H1 (cell line): ENCODE measurements at regions not wholly inside any gene's neighbourhood (a gene's known extent, or its start where the extent isn't known, plus 50 kb on each side); places are given as distances from the start of the nearest gene placed in this dataset.

ENCODE experiments used
- CTCF ChIA-PET: fragments of 300-600 bp; sonication (Branson Sonifier 250); formaldehyde crosslinking; loops from one replicate; lab custom pipeline; 2021; ENCODE audit not compliant: partially characterized antibody; lab: Charles Lee
- POLR2A ChIA-PET: fragments of 300-600 bp; sonication (Branson Sonifier 250); formaldehyde crosslinking; loops from one replicate; lab custom pipeline; 2021; ENCODE audit warnings: inconsistent platforms; ENCODE audit not compliant: partially characterized antibody; lab: Charles Lee
- DNase-seq, 2 experiments: peaks; one replicate each; pipeline versions ENCODE4 v3.0.0 to v3.0.0-alpha.2; 2010 to 2022; ENCODE audit warnings: low spot score in 2 of 2, low read depth in 1 of 2, mixed read lengths in 1 of 2
- FAIRE-seq: peaks from 2 replicates; lab custom pipeline; 2011; peaks lifted over from hg19 to GRCh38; lab: Jason Lieb, UNC
- H2AFZ ChIP-seq: 2 replicates; pipeline ENCODE4 v1.8.1; 2012; ENCODE audit warnings: low read length, inconsistent platforms
- H2AK5ac ChIP-seq: 2 replicates; pipeline ENCODE4 v1.6.1; 2013; ENCODE audit warnings: low read depth, low read length
- H2BK120ac ChIP-seq: replicated peaks from 2 replicates; pipeline ENCODE3; 2013; ENCODE audit warnings: low read depth, low read length, inconsistent platforms
- H2BK12ac ChIP-seq: 2 replicates; pipeline ENCODE4 v1.6.1; 2013; ENCODE audit warnings: low read depth, low read length
- H2BK15ac ChIP-seq: 2 replicates; pipeline ENCODE4 v1.6.1; 2013; ENCODE audit warnings: low read length
- H2BK20ac ChIP-seq: 2 replicates; pipeline ENCODE4 v1.6.1; 2013; ENCODE audit warnings: low read length
- H2BK5ac ChIP-seq: 2 replicates; pipeline ENCODE4 v1.6.1; 2013; ENCODE audit warnings: low read depth, low read length
- H3K14ac ChIP-seq: 2 replicates; pipeline ENCODE4 v1.6.1; 2013; ENCODE audit warnings: inconsistent platforms; ENCODE audit not compliant: insufficient read length
- H3K18ac ChIP-seq: 2 replicates; pipeline ENCODE4 v1.6.1; 2013; ENCODE audit warnings: low read length; ENCODE audit errors: extremely low read depth
- H3K23ac ChIP-seq: 2 replicates; pipeline ENCODE4 v1.6.1; 2013; ENCODE audit warnings: inconsistent platforms; ENCODE audit not compliant: insufficient read length
- H3K23me2 ChIP-seq: 2 replicates; pipeline ENCODE4 v1.6.1; 2013; ENCODE audit warnings: low read depth, low read length
- H3K27ac ChIP-seq: 2 replicates; pipeline ENCODE4 v1.6.1; 2011; ENCODE audit warnings: low read depth, low read length, inconsistent platforms
- H3K27me3 ChIP-seq, 4 experiments: replicated peaks in 1 of 4; 1 replicate in 1 of 4; 2 replicates in 3 of 4; pipeline versions ENCODE4 v1.6.1 to v1.8.1; 2011 to 2013; ENCODE audit warnings: low read length in 3 of 4, mild to moderate bottlenecking in 3 of 4, inconsistent platforms in 2 of 4, mixed read lengths in 2 of 4, moderate library complexity in 1 of 4; ENCODE audit not compliant: control insufficient read depth in 3 of 4, insufficient read depth in 3 of 4; ENCODE audit errors: extremely low read depth in 1 of 4
- H3K36me3 ChIP-seq, 4 experiments: 2 replicates each; pipeline versions ENCODE4 v1.6.1 to v1.8.1; 2011 to 2013; ENCODE audit warnings: mild to moderate bottlenecking in 4 of 4, low read length in 3 of 4, moderate library complexity in 2 of 4, control low read depth in 1 of 4, inconsistent platforms in 1 of 4; ENCODE audit not compliant: insufficient read depth in 4 of 4, control insufficient read depth in 2 of 4
- H3K4ac ChIP-seq: replicated peaks from 2 replicates; pipeline ENCODE3; 2013; ENCODE audit warnings: low read length, low read depth, mixed read lengths, inconsistent platforms; ENCODE audit not compliant: insufficient read length
- H3K4me1 ChIP-seq, 4 experiments: replicated peaks in 1 of 4; 1 replicate in 1 of 4; 2 replicates in 3 of 4; pipeline versions ENCODE4 v1.6.1 to v1.8.1; 2011 to 2013; ENCODE audit warnings: low read length in 3 of 4, inconsistent platforms in 2 of 4, mixed read lengths in 1 of 4; ENCODE audit not compliant: insufficient read depth in 4 of 4, control insufficient read depth in 3 of 4
- H3K4me2 ChIP-seq, 2 experiments: 2 replicates each; pipeline versions ENCODE4 v1.6.1 to v1.8.1; 2011 to 2013; ENCODE audit warnings: low read depth in 2 of 2, low read length in 2 of 2, control low read depth in 1 of 2, inconsistent platforms in 1 of 2, mild to moderate bottlenecking in 1 of 2; ENCODE audit not compliant: insufficient read depth in 1 of 2
- H3K4me3 ChIP-seq, 4 experiments: fragments of 200-600, 300-600 bp in 1 of 4; sonication (generic), shearing (Covaris generic), sonication (Bioruptor Twin) in 1 of 4; 2 replicates each; pipeline versions ENCODE4 v1.5.1 to v1.8.1; 2011 to 2016; ENCODE audit warnings: low read length in 4 of 4, low read depth in 3 of 4, control low read depth in 2 of 4, inconsistent platforms in 2 of 4, mild to moderate bottlenecking in 2 of 4, mixed read lengths in 1 of 4, moderate library complexity in 1 of 4; ENCODE audit not compliant: insufficient read depth in 2 of 4; ENCODE audit errors: extremely low read depth in 1 of 4
- H3K56ac ChIP-seq: replicated peaks from 2 replicates; pipeline ENCODE3; 2013; ENCODE audit warnings: low read depth, mild to moderate bottlenecking, mixed read lengths, low read length, inconsistent platforms; ENCODE audit not compliant: insufficient read length
- H3K79me1 ChIP-seq: 2 replicates; pipeline ENCODE4 v1.6.1; 2013; ENCODE audit warnings: low read depth, low read length, control low read depth
- H3K79me2 ChIP-seq, 2 experiments: 2 replicates each; pipeline versions ENCODE4 v1.6.1 to v1.8.1; 2012 to 2013; ENCODE audit warnings: low read length in 2 of 2, mild to moderate bottlenecking in 2 of 2, inconsistent platforms in 1 of 2; ENCODE audit not compliant: insufficient read depth in 2 of 2, control insufficient read depth in 1 of 2
- H3K9ac ChIP-seq, 4 experiments: replicated peaks in 1 of 4; 1 replicate in 1 of 4; 2 replicates in 3 of 4; pipeline versions ENCODE4 v1.6.1 to v1.8.1; 2011 to 2013; ENCODE audit warnings: low read depth in 3 of 4, low read length in 3 of 4, control low read depth in 2 of 4, mild to moderate bottlenecking in 2 of 4, moderate library complexity in 2 of 4, inconsistent platforms in 1 of 4; ENCODE audit errors: extremely low read depth in 1 of 4
- H3K9me3 ChIP-seq, 2 experiments: 2 replicates each; pipeline versions ENCODE4 v1.6.1 to v1.8.1; 2012 to 2013; ENCODE audit warnings: mild to moderate bottlenecking in 2 of 2, moderate library complexity in 2 of 2, control low read depth in 1 of 2, inconsistent platforms in 1 of 2, low read depth in 1 of 2, low read length in 1 of 2, mixed read lengths in 1 of 2; ENCODE audit not compliant: insufficient read depth in 2 of 2
- H4K20me1 ChIP-seq, 2 experiments: replicated peaks in 1 of 2; 2 replicates each; pipeline versions ENCODE3 to v1.8.1; 2011 to 2013; ENCODE audit warnings: inconsistent platforms in 2 of 2, low read length in 2 of 2, mild to moderate bottlenecking in 1 of 2; ENCODE audit not compliant: insufficient read depth in 2 of 2, control insufficient read depth in 1 of 2
- H4K5ac ChIP-seq: 2 replicates; pipeline ENCODE4 v1.6.1; 2013; ENCODE audit warnings: low read length, low read depth, mixed read lengths, inconsistent platforms; ENCODE audit not compliant: insufficient read length
- H4K8ac ChIP-seq: 2 replicates; pipeline ENCODE4 v1.8.0; 2013; ENCODE audit warnings: mild to moderate bottlenecking, moderate library complexity, low read length, inconsistent platforms; ENCODE audit not compliant: insufficient read depth; ENCODE audit errors: extremely low read depth
- H4K91ac ChIP-seq: replicated peaks from 2 replicates; pipeline ENCODE3; 2013; ENCODE audit warnings: low read length, mixed read lengths, inconsistent platforms; ENCODE audit not compliant: insufficient read length
- POLR2A ChIP-seq, 2 experiments: IDR thresholded peaks; 1 replicate in 1 of 2; 2 replicates in 1 of 2; pipeline ENCODE4 v1.6.1; 2011; ENCODE audit warnings: low read depth in 2 of 2, low read length in 2 of 2, mild to moderate bottlenecking in 2 of 2; ENCODE audit errors: control extremely low read depth in 1 of 2
- RAD21 ChIP-seq, 2 experiments: IDR thresholded peaks in 1 of 2; conservative IDR thresholded peaks in 1 of 2; 2 replicates each; pipeline ENCODE4 v1.6.1; 2011; ENCODE audit warnings: low read depth in 2 of 2, low read length in 2 of 2, improper control_type of control experiment in 1 of 2, inconsistent platforms in 1 of 2, mild to moderate bottlenecking in 1 of 2, moderate library complexity in 1 of 2
- WGBS, 2 experiments: shearing (Covaris generic) in 1 of 2; methylation state at CpG; one replicate each; pipeline versions ENCODE4 v1.1.6 to v1.1.7; 2013 to 2015; ENCODE audit warnings: low lambda C conversion rate in 2 of 2, mixed read lengths in 2 of 2, inconsistent platforms in 1 of 2, low coverage in 1 of 2, missing lambda C conversion rate in 1 of 2; ENCODE audit not compliant: insufficient replicate concordance in 2 of 2, insufficient coverage in 1 of 2, insufficient read length in 1 of 2; ENCODE audit errors: extremely low coverage in 1 of 2, missing lambda C conversion rate in 1 of 2; 5-methylcytosine and 5-hydroxymethylcytosine counted together

GRCh38 chr5:104932431-104932830 lies 1369.8 kb upstream of the NUDT12 start:
- Histone ChIP-seq H2BK15ac (no peak overlapping the region), H3K79me1 (no peaks in the 10 kb centered on the region), H2AFZ (no peak overlapping the region), H3K23me2 (no peaks in the 10 kb centered on the region; the same call in 1 of the 2 replicates), H3K36me3 (no peaks in the 10 kb centered on the region), H4K91ac (no peak overlapping the region), H2BK20ac (no peak overlapping the region), H2AK5ac (no peak overlapping the region), H3K4me2 (no peak overlapping the region), H3K56ac (no peak overlapping the region), H3K9ac (no peak overlapping the region), H4K5ac (no peak overlapping the region), H3K4me3 (no peak overlapping the region), H3K23ac (no peak overlapping the region), H3K9me3 (peaks cover 0 to 4% of the 10 kb centered on the region in 2 experiments; a peak in 1 of 4 replicates), H2BK120ac (no peak overlapping the region), H3K18ac (no peak overlapping the region), H3K79me2 (no peaks in the 10 kb centered on the region), H3K4ac (no peak overlapping the region), H2BK5ac (no peak overlapping the region), H4K20me1 (no peaks in the 10 kb centered on the region), H4K8ac (no peak overlapping the region), H3K27me3 (no peaks in the 10 kb centered on the region), H3K4me1 (no peaks in the 10 kb centered on the region), H3K14ac (no peak overlapping the region), H2BK12ac (no peak overlapping the region), H3K27ac (no peak overlapping the region)
- WGBS, 2 experiments: 83% methylated on average over 2 of the region's 2 CpGs; no CpG with 5 or more reads in 1 of the 2 experiments
- no peak for FAIRE-seq
- ChIA-PET CTCF (interaction anchor here (0.7 kb wide), 1 partner anchor 10 kb away, joined by 4 read pairs; no protein-coding TSS in a partner anchor), POLR2A (no interaction called here)
- TF ChIP-seq POLR2A (IDR thresholded peaks at IDR 0.05; ENCODE audit: control extremely low read depth in 1 of 2, low read depth in 2 of 2, low read length in 2 of 2) (no peak), RAD21 (IDR thresholded peaks at IDR 0.05 in 1 of 2, conservative IDR thresholded peaks at IDR 0.05 in 1 of 2; ENCODE audit: low read depth in 2 of 2, low read length in 2 of 2) (peak; percentile 35 to 44)
- DNase-seq: peak in 1 of 2 experiments; percentile 64
